ENCODE measurements at regions not wholly inside any gene's neighbourhood (a gene's known extent, or its start where the extent isn't known, plus 50 kb on each side); places are given as distances from the start of the nearest gene placed in this dataset.

DNA sequence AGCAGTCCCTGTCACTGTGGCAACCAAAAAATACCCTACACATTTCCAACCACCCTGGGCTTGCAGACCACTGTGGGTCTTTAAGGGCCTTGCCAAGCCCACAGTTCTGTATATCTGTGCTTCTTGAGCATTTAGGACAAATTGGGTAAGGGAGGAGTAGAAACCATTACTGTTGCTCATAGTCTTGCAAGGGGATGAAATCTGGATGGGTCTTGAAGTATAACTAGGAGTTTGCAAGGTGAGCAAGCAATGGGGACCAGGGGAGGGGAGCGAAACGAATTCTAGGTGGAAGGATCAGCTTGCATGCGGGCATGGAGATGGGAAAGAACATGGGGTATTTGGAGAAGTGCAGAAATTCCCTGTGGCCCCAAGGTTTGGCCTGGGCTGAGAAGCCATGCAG, 202.9 kb downstream of the RAB11FIP4 start:
- TF ChIP-seq CTCF (IDR thresholded peaks at IDR 0.05; ENCODE audit: borderline replicate concordance, extremely low read depth, insufficient read depth) = no peak
- Histone ChIP-seq H3K36me3 (ENCODE audit: control insufficient read depth in 2 of 3, insufficient read depth in 3 of 3, low read length in 3 of 3) (no peaks in the 10 kb centered on the region), H3K9ac (ENCODE audit: low read length in 3 of 3) (no peak overlapping the region), H3K4me1 (ENCODE audit: control insufficient read depth in 2 of 3, insufficient read depth in 2 of 3, low read depth in 1 of 3, low read length in 3 of 3) (peaks cover 0 to 8% (median 0%) of the 10 kb centered on the region in 3 donors), H3K4me3 (ENCODE audit: low read length in 3 of 3) (no peak overlapping the region), H3K9me3 (ENCODE audit: control insufficient read depth in 2 of 3, insufficient read depth in 1 of 3, low read length in 3 of 3) (no peaks in the 10 kb centered on the region), H3K27me3 (ENCODE audit: control insufficient read depth, insufficient read depth, low read length) (no peaks in the 10 kb centered on the region), H3K27ac (ENCODE audit: low read depth in 2 of 2, low read length in 2 of 2) (no peak overlapping the region)
- DNase-seq = no peak
- intact Hi-C loops (cut with DNase I) = no loop called here
- no peak for FAIRE-seq

- no peak overlapping the region for H3K27ac ChIP-seq (ENCODE audit: low read depth in 2 of 2, low read length in 2 of 2)
- no peak for TF ChIP-seq CTCF (IDR thresholded peaks at IDR 0.05; ENCODE audit: borderline replicate concordance, extremely low read depth, insufficient read depth)
- no peaks in the 10 kb centered on the region for H3K9me3 ChIP-seq (ENCODE audit: control insufficient read depth in 2 of 3, insufficient read depth in 1 of 3, low read length in 3 of 3)
- no peaks in the 10 kb centered on the region for H3K36me3 ChIP-seq (ENCODE audit: control insufficient read depth in 2 of 3, insufficient read depth in 3 of 3, low read length in 3 of 3)
- H3K9ac ChIP-seq (ENCODE audit: low read length in 3 of 3) = no peak overlapping the region
- peaks cover 0 to 8% (median 0%) of the 10 kb centered on the region in 3 donors for H3K4me1 ChIP-seq (ENCODE audit: control insufficient read depth in 2 of 3, insufficient read depth in 2 of 3, low read depth in 1 of 3, low read length in 3 of 3)
- DNase-seq = peak in 2 of 5 donors; percentile 41 to 43
- no peak for FAIRE-seq
- no peaks in the 10 kb centered on the region for H3K27me3 ChIP-seq (ENCODE audit: control insufficient read depth, insufficient read depth, low read length)
- intact Hi-C loops (cut with DNase I) = no loop called here
- H3K4me3 ChIP-seq (ENCODE audit: low read length in 3 of 3) = no peak overlapping the region
Measured at GRCh38 chr17:31593806-31594205, 202.3 kb downstream of the RAB11FIP4 start.

DNA sequence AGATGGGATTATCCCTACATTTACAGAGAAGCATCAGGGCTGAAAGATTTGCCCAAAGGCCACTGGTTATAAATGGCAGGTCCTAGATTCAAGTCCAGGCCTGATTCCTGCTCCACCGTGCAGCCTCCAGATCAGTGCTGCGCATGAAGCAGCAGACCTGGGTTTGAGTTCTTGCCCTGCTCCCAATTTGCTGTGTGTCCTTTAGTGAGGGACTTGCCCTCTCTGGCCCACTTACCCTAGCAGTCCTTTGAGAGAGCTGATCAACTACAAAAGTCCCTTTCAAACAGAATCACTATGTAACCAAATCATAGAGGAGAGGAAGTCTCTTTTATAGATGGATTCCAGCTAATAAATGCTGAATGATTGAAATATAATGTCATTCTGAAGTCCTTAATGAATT, 200.4 kb downstream of the RAB11FIP4 start:
- DNase-seq (no peak), FAIRE-seq (no peak)
- Histone ChIP-seq H3K4me1 (ENCODE audit: control insufficient read depth in 2 of 3, insufficient read depth in 2 of 3, low read depth in 1 of 3, low read length in 3 of 3) (peaks cover 0 to 8% (median 0%) of the 10 kb centered on the region in 3 donors), H3K9me3 (ENCODE audit: control insufficient read depth in 2 of 3, insufficient read depth in 1 of 3, low read length in 3 of 3) (no peaks in the 10 kb centered on the region), H3K4me3 (ENCODE audit: low read length in 3 of 3) (no peak overlapping the region), H3K36me3 (ENCODE audit: control insufficient read depth in 2 of 3, insufficient read depth in 3 of 3, low read length in 3 of 3) (no peaks in the 10 kb centered on the region), H3K27ac (ENCODE audit: low read depth in 2 of 2, low read length in 2 of 2) (no peak overlapping the region), H3K27me3 (ENCODE audit: control insufficient read depth, insufficient read depth, low read length) (no peaks in the 10 kb centered on the region), H3K9ac (ENCODE audit: low read length in 3 of 3) (no peak overlapping the region)
- intact Hi-C loops (cut with DNase I) = no loop called here
- no peak for TF ChIP-seq CTCF (IDR thresholded peaks at IDR 0.05; ENCODE audit: borderline replicate concordance, extremely low read depth, insufficient read depth)

- no peak for FAIRE-seq
- Histone ChIP-seq H3K9me3 (ENCODE audit: control insufficient read depth in 2 of 3, insufficient read depth in 1 of 3, low read length in 3 of 3) (no peaks in the 10 kb centered on the region), H3K27ac (ENCODE audit: low read depth in 2 of 2, low read length in 2 of 2) (no peak overlapping the region), H3K4me1 (ENCODE audit: control insufficient read depth in 2 of 3, insufficient read depth in 2 of 3, low read depth in 1 of 3, low read length in 3 of 3) (no peaks in the 10 kb centered on the region), H3K27me3 (ENCODE audit: control insufficient read depth, insufficient read depth, low read length) (no peaks in the 10 kb centered on the region), H3K4me3 (ENCODE audit: low read length in 3 of 3) (no peak overlapping the region), H3K36me3 (ENCODE audit: control insufficient read depth in 2 of 3, insufficient read depth in 3 of 3, low read length in 3 of 3) (no peaks in the 10 kb centered on the region), H3K9ac (ENCODE audit: low read length in 3 of 3) (no peak overlapping the region)
- no peak for DNase-seq
- TF ChIP-seq CTCF (IDR thresholded peaks at IDR 0.05; ENCODE audit: borderline replicate concordance, extremely low read depth, insufficient read depth) = no peak
- intact Hi-C loops (cut with DNase I) = no loop called here
Measured at GRCh38 chr17:31588512-31588911, 197.0 kb downstream of the RAB11FIP4 start.
